ENCODE measurements at regions not wholly inside any gene's neighbourhood (a gene's known extent, or its start where the extent isn't known, plus 50 kb on each side); places are given as distances from the start of the nearest gene placed in this dataset.
"Not testable (repeated sequence)": the region's sequence is repeated elsewhere in the genome, so short reads cannot be mapped to it uniquely, and the experiment has no call there.

DNA sequence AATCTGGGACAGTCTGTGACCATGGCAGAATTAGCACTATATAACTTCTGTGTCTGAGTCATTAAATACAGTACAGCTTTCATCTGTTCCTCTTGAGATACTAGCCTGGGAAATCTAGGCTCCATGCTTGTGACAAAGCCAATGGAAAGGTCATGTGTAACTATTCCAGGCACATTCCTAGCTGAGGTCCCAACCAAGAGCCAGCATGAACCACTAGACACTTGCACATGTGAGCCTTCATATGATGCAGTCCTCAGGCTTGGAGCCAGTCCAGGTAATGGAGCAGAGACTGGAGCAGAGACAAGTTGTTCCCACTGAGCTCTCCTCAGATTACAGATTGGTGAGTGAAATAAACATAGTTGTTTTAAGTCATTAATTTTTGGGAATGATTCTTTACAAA is 412.4 kb upstream of the ZNF462 start:
- no peak for DNase-seq

DNA sequence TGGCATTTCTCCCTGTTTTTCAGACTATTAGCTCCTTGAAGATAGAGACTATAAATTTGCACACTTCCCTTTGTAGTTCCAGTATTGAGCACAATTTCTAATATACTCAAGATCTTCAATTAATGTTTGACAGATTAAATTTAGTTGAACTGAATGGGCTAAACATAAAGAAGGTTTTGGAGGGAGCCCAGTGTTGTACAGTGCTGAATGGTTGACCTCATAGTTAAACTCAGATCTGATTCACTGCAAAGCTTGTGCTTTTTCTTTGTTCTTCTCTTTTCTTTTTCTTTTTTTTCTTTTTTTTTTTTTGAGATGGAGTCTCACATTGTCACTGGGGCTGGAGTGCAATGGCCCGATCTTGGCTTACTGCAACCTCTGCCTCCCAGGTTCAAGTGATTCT is 411.7 kb upstream of the ZNF462 start:
- DNase-seq: no peak

- no peak for DNase-seq
Observed at GRCh38 chr9:106456581-106456980, 406.4 kb upstream of the ZNF462 start.

DNA sequence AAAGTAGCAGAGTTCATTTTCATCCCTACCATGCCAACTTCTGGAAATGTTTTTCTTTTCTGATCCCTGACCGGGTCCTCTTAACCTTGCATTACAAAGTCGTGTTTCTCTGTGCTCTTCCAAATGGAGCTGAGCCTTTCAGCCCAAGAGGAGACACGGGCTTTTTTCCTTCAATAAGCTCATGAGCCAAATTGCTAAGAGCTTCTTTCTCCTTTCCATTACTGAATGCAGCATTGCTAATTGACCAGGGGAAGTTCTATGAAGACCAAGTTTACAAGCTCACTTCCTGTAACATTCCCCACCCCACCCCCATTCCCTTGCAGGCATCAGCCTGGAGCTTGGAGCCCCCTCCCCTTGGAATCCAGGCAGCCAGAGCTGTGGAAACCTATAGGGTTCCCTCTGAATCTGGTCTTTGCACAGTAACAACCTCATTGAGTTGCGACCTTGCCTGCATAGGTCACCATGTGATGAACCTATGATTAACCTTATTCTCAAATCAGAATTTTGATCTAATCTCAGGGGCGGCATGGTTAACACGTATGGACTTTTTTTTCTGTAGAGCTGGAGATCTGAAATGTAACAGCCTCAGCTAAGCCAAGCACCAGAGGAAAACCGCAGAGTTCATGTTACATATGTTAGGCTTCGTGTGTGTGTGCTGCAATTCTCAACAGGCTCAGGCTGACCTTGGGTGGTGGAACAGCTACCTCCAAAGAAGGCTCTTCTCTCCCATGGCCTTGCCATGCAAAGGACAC is 395.7 kb upstream of the ZNF462 start:
- no peak for DNase-seq

DNA sequence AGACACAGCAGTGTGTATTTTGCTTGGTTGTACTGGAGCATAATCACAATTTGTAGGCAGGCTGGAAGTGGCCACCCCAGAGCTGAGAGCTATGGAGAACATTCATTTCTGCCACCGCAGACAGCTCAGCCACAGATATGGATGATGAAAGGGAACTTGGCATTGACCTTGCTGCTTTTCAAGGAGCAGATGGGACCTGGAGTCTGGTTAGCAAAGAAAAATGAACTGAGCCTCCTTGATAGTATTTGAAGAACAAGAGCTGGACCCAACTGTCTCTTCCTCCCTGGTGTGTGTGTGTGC is 395.2 kb upstream of the ZNF462 start:
- DNase-seq: no peak

DNA sequence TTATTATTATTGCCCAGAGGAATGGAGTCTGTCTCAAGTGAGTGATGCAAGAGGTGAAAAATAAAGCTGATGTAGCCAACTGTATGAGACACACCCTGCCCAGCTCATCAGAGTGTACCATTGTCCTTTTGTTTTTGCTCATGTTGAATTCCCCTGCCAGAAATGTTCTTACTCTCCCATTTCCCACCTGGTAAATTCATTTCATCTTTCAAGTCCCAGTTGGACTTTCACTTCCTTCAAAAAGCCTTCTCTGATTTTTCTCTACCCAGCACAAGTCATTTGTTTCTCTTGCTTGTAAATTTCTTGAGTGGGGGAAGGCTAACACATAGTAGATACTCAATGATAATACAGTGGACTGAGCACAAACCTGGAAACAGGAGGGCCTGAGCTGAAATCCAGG is 394.5 kb upstream of the ZNF462 start:
- DNase-seq: no peak

- no peak for DNase-seq
Observed at GRCh38 chr9:106478312-106478711, 384.7 kb upstream of the ZNF462 start.

GRCh38 chr9:106478727-106479126 is 384.2 kb upstream of the ZNF462 start:
- no peak for DNase-seq

GRCh38 chr9:106479679-106480078 is 383.3 kb upstream of the ZNF462 start:
- DNase-seq: no peak

GRCh38 chr9:106481013-106481609 is 381.9 kb upstream of the ZNF462 start:
- DNase-seq: no peak

DNA sequence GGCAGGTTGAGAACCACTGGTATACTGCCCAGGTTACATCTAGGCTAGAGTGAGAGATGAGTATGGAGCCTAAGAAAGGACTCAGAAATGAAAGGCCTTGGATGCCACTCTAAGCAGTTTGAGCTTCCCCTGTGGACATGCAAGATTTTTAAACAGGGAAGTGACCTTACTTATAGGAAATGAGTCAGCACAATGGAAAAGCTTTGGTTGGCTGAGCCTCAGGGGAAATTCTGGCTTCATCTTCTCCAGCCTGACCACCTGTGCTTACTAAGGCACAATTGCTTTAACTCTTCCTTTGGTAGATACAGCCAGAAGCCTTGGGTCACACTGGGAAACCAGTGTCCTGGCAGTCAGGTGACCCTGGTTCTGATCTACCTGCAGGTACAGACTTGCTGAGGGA is 380.2 kb upstream of the ZNF462 start:
- DNase-seq: no peak

GRCh38 chr9:106486685-106487084 is 376.3 kb upstream of the ZNF462 start:
- DNase-seq: no peak

GRCh38 chr9:106487266-106487665 is 375.7 kb upstream of the ZNF462 start:
- DNase-seq: no peak

DNA sequence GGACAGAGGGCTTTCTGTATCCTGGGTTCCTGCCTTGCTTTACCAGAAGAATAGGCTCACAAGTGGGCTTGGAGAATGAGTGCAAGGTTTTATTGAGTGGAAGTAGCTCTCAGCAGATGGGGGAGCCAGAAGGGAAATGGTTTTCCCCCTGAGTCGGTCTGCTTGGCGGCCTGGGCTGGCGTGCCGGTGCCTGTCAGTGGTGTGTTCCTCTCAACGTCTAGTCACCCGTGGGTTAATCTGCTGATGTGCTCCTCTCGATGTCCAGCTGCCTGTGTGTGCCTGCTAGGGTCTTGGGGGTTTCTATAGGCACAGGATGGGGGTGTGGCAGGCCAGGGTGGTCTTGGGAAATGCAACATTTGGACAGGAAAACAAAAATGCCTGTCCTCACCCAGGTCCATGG is 370.8 kb upstream of the ZNF462 start:
- DNase-seq: not testable (repeated sequence)

DNA sequence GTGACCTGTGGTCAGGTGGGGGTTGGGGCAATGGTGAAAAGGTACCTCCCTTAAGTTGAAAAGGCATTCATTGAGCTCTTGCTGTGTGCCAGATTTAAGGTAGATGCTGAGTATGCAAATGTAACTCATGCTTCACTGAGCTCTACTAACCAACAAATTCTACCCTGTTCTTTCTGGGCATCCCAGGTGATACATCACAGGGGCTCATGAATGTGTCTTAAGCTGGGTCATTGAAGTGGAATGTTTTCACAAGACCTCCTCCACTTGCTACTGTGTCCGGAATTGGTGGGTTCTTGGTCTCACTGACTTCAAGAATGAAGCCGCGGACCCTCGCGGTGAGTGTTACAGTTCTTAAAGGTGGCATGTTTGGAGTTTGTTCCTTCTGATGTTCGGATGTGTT is 362.8 kb upstream of the ZNF462 start:
- DNase-seq: no peak

DNA sequence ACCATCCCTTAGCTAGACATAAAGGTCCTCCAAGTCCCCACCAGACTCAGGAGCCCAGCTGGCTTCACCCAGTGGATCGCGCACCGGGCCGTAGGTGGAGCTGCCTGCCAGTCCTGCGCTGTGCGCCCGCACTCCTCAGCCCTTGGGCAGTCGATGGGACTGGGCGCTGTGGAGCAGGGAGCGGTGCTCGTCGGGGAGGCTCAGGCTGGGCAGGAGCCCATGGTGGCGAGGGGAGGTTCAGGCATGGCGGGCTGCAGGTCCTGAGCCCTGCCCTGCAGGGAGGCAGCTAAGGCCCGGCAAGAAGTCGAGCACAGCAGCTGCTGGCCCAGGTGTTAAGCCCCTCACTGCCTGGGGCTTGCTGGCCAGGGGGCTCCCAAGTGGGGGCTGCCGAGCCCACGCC is 361.8 kb upstream of the ZNF462 start:
- DNase-seq: not testable (repeated sequence)

DNA sequence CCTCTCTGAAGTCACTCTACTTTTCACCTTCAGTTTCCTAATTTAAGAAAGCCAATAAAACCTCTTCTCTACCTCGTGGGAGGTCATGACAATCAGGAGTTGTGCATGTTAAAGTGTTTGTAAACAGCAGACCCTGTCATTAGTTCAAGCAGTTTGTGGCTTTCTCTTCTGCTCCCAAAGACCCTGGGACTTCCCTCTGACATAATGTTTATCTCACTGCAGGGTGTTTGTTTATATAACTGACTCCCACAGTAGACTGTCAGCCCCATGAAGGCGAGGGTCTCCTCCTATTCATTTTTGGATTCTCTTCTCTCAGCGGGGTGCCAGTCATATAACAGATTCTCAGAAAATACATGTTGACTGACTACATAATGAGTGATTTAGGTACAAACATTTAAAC is 360.0 kb upstream of the ZNF462 start:
- DNase-seq: no peak

GRCh38 chr9:106503759-106504158 is 359.2 kb upstream of the ZNF462 start:
- DNase-seq: no peak

- DNase-seq: no peak
Observed at GRCh38 chr9:106526716-106527204, 336.2 kb upstream of the ZNF462 start.

GRCh38 chr9:106528158-106528557 is 334.8 kb upstream of the ZNF462 start:
- DNase-seq: no peak

GRCh38 chr9:106529616-106530015 is 333.4 kb upstream of the ZNF462 start:
- no peak for DNase-seq

- no peak for DNase-seq
Observed at GRCh38 chr9:106531491-106531890, 331.5 kb upstream of the ZNF462 start.

DNA sequence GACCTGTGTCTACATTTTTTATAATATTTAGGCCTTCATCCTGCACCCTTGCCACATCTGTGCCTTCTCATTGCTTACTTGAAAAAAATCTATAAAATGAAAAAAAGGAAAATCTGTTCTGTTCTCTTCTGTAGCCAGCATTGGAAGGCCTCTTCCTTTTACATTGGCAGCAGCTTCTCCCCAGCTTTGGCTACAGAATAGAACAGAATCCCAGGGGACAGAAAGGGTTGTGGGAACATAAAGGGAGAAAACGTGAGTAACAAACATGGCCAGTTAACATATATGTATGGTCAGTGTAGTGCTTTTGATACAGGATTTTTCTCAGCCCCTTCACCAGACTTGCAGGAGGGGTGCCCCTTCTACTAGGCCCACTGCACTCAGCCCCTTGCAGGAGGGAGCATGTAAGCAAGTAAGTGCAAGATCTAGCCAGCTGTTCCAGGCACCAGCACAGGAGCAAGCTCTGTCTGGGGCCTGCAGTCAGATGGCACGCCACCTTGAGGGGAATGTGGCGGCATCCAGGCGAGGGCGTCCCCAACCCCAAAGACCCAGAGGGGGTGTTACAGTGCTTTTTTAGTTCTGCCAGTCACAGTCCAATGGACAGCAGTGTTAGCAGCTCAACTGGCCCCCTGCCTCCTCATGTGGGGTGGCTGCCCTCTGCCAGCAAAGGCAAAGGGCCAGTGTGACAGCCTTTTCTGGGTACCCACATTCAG is 330.5 kb upstream of the ZNF462 start:
- no peak for DNase-seq

GRCh38 chr9:106534800-106535199 is 328.2 kb upstream of the ZNF462 start:
- no peak for DNase-seq

Measured in stimulated activated CD4-positive, alpha-beta T cell treated with anti-CD3 and anti-CD28 coated beads, Interleukin-15, amount 100 ng/mL, for 24 hours (primary cell).